Ovary (tissue), 3 donors: ENCODE measurements at regions not wholly inside any gene's neighbourhood (a gene's known extent, or its start where the extent isn't known, plus 50 kb on each side); places are given as distances from the start of the nearest gene placed in this dataset.

Source experiments
- CTCF ChIP-seq, 3 donors: fragments of 450-650 bp in 2 of 3; fragments of 200-600 bp in 1 of 3; IDR thresholded peaks; one replicate each; pipeline versions ENCODE4 v1.5.1 to v1.8.0; 2016 to 2022; ENCODE audit warnings: antibody characterized with exemption in 3 of 3, mild to moderate bottlenecking in 1 of 3
- EP300 ChIP-seq: sonication (generic); formaldehyde crosslinking; IDR thresholded peaks from one replicate; pipeline ENCODE4 v1.6.1; 2017; ENCODE audit warnings: antibody characterized with exemption
- POLR2A ChIP-seq: fragments of 450-650 bp; IDR thresholded peaks from one replicate; pipeline ENCODE4 v1.6.1; 2017; ENCODE audit warnings: antibody characterized with exemption, mild to moderate bottlenecking, moderate library complexity
- donor health status: DM: no; HTN: no; CAD: no.

- no peak for TF ChIP-seq CTCF (IDR thresholded peaks at IDR 0.05)
- no peak for TF ChIP-seq EP300
- no peak for TF ChIP-seq POLR2A
Measured at GRCh38 chr9:135309763-135310125, 169.8 kb upstream of the PPP1R26 start.
